ENCODE measurements at regions not wholly inside any gene's neighbourhood (a gene's known extent, or its start where the extent isn't known, plus 50 kb on each side); places are given as distances from the start of the nearest gene placed in this dataset.
"Not testable (repeated sequence)": the region's sequence is repeated elsewhere in the genome, so short reads cannot be mapped to it uniquely, and the experiment has no call there.

DNA sequence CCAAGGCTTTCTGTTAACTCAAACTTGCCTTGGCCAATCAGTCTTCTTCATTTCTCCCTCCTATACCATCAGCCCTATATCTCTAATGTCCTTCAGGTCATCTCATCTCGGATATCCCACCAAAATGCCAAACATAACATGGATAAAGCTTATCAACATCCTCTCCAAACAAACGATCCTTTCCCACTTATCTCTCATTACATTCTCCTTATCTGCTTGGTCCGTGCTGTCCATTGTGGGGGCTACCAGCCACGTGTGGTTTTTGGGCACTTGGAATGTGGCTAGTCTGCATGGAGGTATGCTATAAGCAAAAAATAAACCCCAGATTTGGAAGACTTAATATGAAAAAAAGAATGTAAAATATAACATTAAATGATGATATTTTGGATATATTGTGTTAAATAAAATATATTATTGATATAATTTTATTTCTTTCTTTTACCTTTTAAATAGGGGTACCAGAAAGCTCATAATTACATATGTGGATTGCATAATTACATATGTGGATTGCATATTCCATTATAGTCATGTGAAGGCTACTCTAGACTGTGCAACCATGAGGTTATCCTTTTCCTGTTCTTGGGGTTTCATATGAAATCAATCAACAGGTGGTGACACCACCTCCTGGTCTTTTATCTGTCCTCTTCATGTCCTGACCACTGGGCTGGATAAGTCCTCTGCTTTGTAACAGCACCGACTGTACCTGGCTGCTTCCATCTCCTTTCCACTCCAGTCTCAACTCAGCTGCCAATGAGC, 123.0 kb downstream of the CD83 start:
- no peak overlapping the region for H3K27ac ChIP-seq (ENCODE audit: extremely low read depth, low read depth, low read length)
- CTCF ChIA-PET: interaction anchor here (0.6 to 1.1 kb wide), 2 partner anchors 14 to 1013 kb away, joined by 3 read pairs; no protein-coding TSS in a partner anchor
- H3K4me3 ChIP-seq (ENCODE audit: low read depth, low read length): no peak overlapping the region
- POLR2A ChIA-PET: no interaction called here
- H3K36me3 ChIP-seq (ENCODE audit: control insufficient read depth in 2 of 2, insufficient read depth in 1 of 2, low read length in 2 of 2): no peaks in the 10 kb centered on the region
- no peak for TF ChIP-seq PBX3 (CRISPR knock-in tag; IDR thresholded peaks at IDR 0.05)
- no peak for TF ChIP-seq ZNF707 (tag by site-specific recombination; IDR thresholded peaks at IDR 0.05)
- peak; percentile 43; the same call in 1 of the 2 replicates for TF ChIP-seq SCRT2 (tag by site-specific recombination; IDR thresholded peaks at IDR 0.05)
- H3K4me1 ChIP-seq (ENCODE audit: control insufficient read depth, insufficient read depth, low read length): no peaks in the 10 kb centered on the region
- no peaks in the 10 kb centered on the region for H3K9me3 ChIP-seq (ENCODE audit: control insufficient read depth, insufficient read depth, low read depth, low read length)

GRCh38 chr6:14241255-14242070, 123.9 kb downstream of the CD83 start:
- TF ChIP-seq REPIN1 (tag by site-specific recombination; IDR thresholded peaks at IDR 0.05; ENCODE audit: low read depth): no peak
- TF ChIP-seq, protein P1, sequence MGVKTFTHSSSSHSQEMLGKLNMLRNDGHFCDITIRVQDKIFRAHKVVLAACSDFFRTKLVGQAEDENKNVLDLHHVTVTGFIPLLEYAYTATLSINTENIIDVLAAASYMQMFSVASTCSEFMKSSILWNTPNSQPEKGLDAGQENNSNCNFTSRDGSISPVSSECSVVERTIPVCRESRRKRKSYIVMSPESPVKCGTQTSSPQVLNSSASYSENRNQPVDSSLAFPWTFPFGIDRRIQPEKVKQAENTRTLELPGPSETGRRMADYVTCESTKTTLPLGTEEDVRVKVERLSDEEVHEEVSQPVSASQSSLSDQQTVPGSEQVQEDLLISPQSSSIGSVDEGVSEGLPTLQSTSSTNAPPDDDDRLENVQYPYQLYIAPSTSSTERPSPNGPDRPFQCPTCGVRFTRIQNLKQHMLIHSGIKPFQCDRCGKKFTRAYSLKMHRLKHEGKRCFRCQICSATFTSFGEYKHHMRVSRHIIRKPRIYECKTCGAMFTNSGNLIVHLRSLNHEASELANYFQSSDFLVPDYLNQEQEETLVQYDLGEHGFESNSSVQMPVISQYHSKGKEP (tag by site-specific recombination; IDR thresholded peaks at IDR 0.05): no peak
- no peak for TF ChIP-seq ZNF292 (tag by site-specific recombination; IDR thresholded peaks at IDR 0.05; ENCODE audit: borderline replicate concordance, low read depth)
- TF ChIP-seq ZNF280C (tag by site-specific recombination; IDR thresholded peaks at IDR 0.05): no peak
- no peak for TF ChIP-seq ZNF747 (tag by site-specific recombination; IDR thresholded peaks at IDR 0.05)
- no peak for TF ChIP-seq ZNF48 (tag by site-specific recombination; IDR thresholded peaks at IDR 0.05)
- no peak for TF ChIP-seq ZNF701 (tag by site-specific recombination; IDR thresholded peaks at IDR 0.05)
- no peak overlapping the region for H3K27ac ChIP-seq (ENCODE audit: extremely low read depth, low read depth, low read length)
- no peaks in the 10 kb centered on the region for H3K4me1 ChIP-seq (ENCODE audit: control insufficient read depth, insufficient read depth, low read length)
- H3K36me3 ChIP-seq (ENCODE audit: control insufficient read depth in 2 of 2, insufficient read depth in 1 of 2, low read length in 2 of 2): no peaks in the 10 kb centered on the region
- H3K9me3 ChIP-seq (ENCODE audit: control insufficient read depth, insufficient read depth, low read depth, low read length): no peaks in the 10 kb centered on the region
- POLR2A ChIA-PET: no interaction called here
- no peak overlapping the region for H3K4me3 ChIP-seq (ENCODE audit: low read depth, low read length)
- CTCF ChIA-PET: no interaction called here

DNA sequence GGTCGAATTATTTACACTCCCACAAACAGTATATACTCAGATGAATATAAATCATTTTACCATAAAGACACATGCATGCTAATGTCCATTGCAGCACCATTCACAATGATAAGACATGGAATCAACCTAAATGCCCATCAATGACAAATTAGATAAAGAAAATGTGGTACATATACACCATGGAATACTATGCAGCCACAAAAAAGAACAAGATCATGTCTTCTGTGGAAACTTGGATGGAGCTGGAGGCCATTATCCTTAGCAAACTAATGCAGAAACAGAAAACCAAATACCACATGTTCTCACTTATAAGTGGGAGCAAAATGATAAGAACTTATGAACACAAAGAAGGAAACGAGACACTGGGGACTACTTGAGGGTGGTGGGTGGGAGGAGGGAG, 125.3 kb downstream of the CD83 start:
- H3K4me3 ChIP-seq (ENCODE audit: low read depth, low read length); H3K4me1 ChIP-seq (ENCODE audit: control insufficient read depth, insufficient read depth, low read length); H3K36me3 ChIP-seq (ENCODE audit: control insufficient read depth in 2 of 2, insufficient read depth in 1 of 2, low read length in 2 of 2); POLR2A ChIA-PET; H3K9me3 ChIP-seq (ENCODE audit: control insufficient read depth, insufficient read depth, low read depth, low read length); H3K27ac ChIP-seq (ENCODE audit: extremely low read depth, low read depth, low read length): not testable (repeated sequence)
- TF ChIP-seq ZNF146 (tag by site-specific recombination; IDR thresholded peaks at IDR 0.05): peak; percentile 47; the same call in 1 of the 2 replicates
- CTCF ChIA-PET: interaction anchor here (0.7 kb wide), 1 partner anchor 31 kb away, joined by 3 read pairs; no protein-coding TSS in a partner anchor
